ENCODE measurements at regions not wholly inside any gene's neighbourhood (a gene's known extent, or its start where the extent isn't known, plus 50 kb on each side); places are given as distances from the start of the nearest gene placed in this dataset.

GRCh38 chr11:35879361-35879760, 64.5 kb upstream of the LDLRAD3 start (continued):
- no peak for TF ChIP-seq ZBTB33 (IDR thresholded peaks at IDR 0.05; ENCODE audit: extremely low read depth, insufficient replicate concordance, low read length)
- TF ChIP-seq REST (IDR thresholded peaks at IDR 0.05; ENCODE audit: low read depth) = no peak

- H4K20me1 ChIP-seq (ENCODE audit: insufficient read depth) = no peaks in the 10 kb centered on the region
- ATAC-seq (no peak), DNase-seq (ENCODE audit: low read depth, low spot score) (no peak)
- CTCF ChIA-PET = no interaction called here
- H3K36me3 ChIP-seq (ENCODE audit: control insufficient read depth in 1 of 2, insufficient read depth in 2 of 2, low read length in 2 of 2) = no peaks in the 10 kb centered on the region
- no peaks in the 10 kb centered on the region for H3K9me3 ChIP-seq (ENCODE audit: control insufficient read depth in 1 of 2, insufficient read depth in 1 of 2, low read depth in 1 of 2, low read length in 2 of 2)
- H3K27ac ChIP-seq (ENCODE audit: low read depth, low read length) = no peak overlapping the region
- no peaks in the 10 kb centered on the region for H3K27me3 ChIP-seq (ENCODE audit: insufficient read depth, low read length)
- no peaks in the 10 kb centered on the region for H3K9me2 ChIP-seq (ENCODE audit: insufficient read depth)
- no peak overlapping the region for H3K4me3 ChIP-seq (replicated peaks in 1 of 2; ENCODE audit: low read depth in 1 of 2, low read length in 2 of 2)
- RAD21 ChIA-PET (ENCODE audit: low non-redundant PET in 1 of 2, low total read pairs in 2 of 2, uncharacterized antibody in 2 of 2, unreplicated experiment in 2 of 2) = no interaction called here
- BruUV-seq (replicated peaks) = no TSS peak
- POLR2A ChIA-PET = no interaction called here
- H3K4me1 ChIP-seq (ENCODE audit: control insufficient read depth in 1 of 2, insufficient read depth in 2 of 2, low read length in 2 of 2) = no peaks in the 10 kb centered on the region
- intact Hi-C loops (cut with micrococcal nuclease) = no loop called here
- H3K79me2 ChIP-seq (ENCODE audit: insufficient read depth, low read length) = no peaks in the 10 kb centered on the region
- H3K4me2 ChIP-seq (ENCODE audit: low read length) = no peak overlapping the region
- no peak overlapping the region for H3K9ac ChIP-seq (ENCODE audit: low read length)
- no peak overlapping the region for H2AFZ ChIP-seq (ENCODE audit: low read depth, low read length, poor library complexity, severe bottlenecking)
- TF ChIP-seq SP1 (IDR thresholded peaks at IDR 0.05; ENCODE audit: low read depth) (no peak), ZFX (IDR thresholded peaks at IDR 0.05) (no peak), ZBTB33 (IDR thresholded peaks at IDR 0.05; ENCODE audit: extremely low read depth, insufficient replicate concordance, low read length) (no peak), POLR2AphosphoS5 (IDR thresholded peaks at IDR 0.05; ENCODE audit: low read depth, low read length) (no peak), REST (IDR thresholded peaks at IDR 0.05; ENCODE audit: low read depth) (no peak), CTCF (IDR thresholded peaks at IDR 0.05 in 2 of 3, conservative IDR thresholded peaks at IDR 0.05 in 1 of 3; ENCODE audit: borderline replicate concordance in 1 of 3, insufficient read depth in 1 of 3, low read depth in 2 of 3, low read length in 2 of 3) (no peak), ATF3 (IDR thresholded peaks at IDR 0.05) (no peak), RAD21 (IDR thresholded peaks at IDR 0.05; ENCODE audit: low read depth) (no peak), EGR1 (IDR thresholded peaks at IDR 0.05; ENCODE audit: low read depth) (no peak), ELF1 (IDR thresholded peaks at IDR 0.05; ENCODE audit: borderline replicate concordance, low read depth) (no peak)
Observed at GRCh38 chr11:35886759-35887158, 57.1 kb upstream of the LDLRAD3 start.
